CD14-positive monocyte (primary cell): ENCODE measurements at regions not wholly inside any gene's neighbourhood (a gene's known extent, or its start where the extent isn't known, plus 50 kb on each side); places are given as distances from the start of the nearest gene placed in this dataset.

ENCODE experiments used
- DNase-seq, 3 donors: peaks; one replicate each; pipeline ENCODE4 v3.0.0-alpha.2; 2011 to 2022
- H2AFZ ChIP-seq: 2 replicates; pipeline ENCODE4 v1.6.0; 2012; ENCODE audit warnings: mild to moderate bottlenecking, low read depth, low read length, inconsistent platforms; ENCODE audit not compliant: insufficient read depth, poor library complexity, severe bottlenecking
- H3K27ac ChIP-seq, 2 donors: 1 replicate in 1 of 2; 2 replicates in 1 of 2; pipeline ENCODE4 v1.5.1; 2012 to 2013; ENCODE audit warnings: low read length in 2 of 2, control low read depth in 1 of 2, inconsistent platforms in 1 of 2, low read depth in 1 of 2, mild to moderate bottlenecking in 1 of 2
- H3K27me3 ChIP-seq, 2 donors: one replicate each; pipeline versions ENCODE4 v1.6.0 to v1.6.1; 2011 to 2013; ENCODE audit warnings: low read length in 2 of 2; ENCODE audit not compliant: control insufficient read depth in 2 of 2, insufficient read depth in 2 of 2
- H3K36me3 ChIP-seq, 2 donors: replicated peaks in 1 of 2; 1 replicate in 1 of 2; 2 replicates in 1 of 2; pipeline versions ENCODE4 v1.5.1 to v1.6.1; 2012 to 2013; ENCODE audit warnings: low read length in 2 of 2, control low read depth in 1 of 2, inconsistent platforms in 1 of 2, mild to moderate bottlenecking in 1 of 2; ENCODE audit not compliant: insufficient read depth in 2 of 2, control insufficient read depth in 1 of 2
- H3K4me1 ChIP-seq, 2 donors: 1 replicate in 1 of 2; 2 replicates in 1 of 2; pipeline versions ENCODE4 v1.5.1 to v1.6.1; 2012 to 2013; ENCODE audit warnings: low read length in 2 of 2, control low read depth in 1 of 2, inconsistent platforms in 1 of 2, mild to moderate bottlenecking in 1 of 2, moderate library complexity in 1 of 2; ENCODE audit not compliant: insufficient read depth in 2 of 2, control insufficient read depth in 1 of 2
- H3K4me2 ChIP-seq: replicated peaks from 2 replicates; pipeline ENCODE3; 2012; ENCODE audit warnings: low read length, moderate library complexity, mild to moderate bottlenecking; ENCODE audit not compliant: poor library complexity, severe bottlenecking; ENCODE audit errors: extremely low read depth
- H3K4me3 ChIP-seq, 3 experiments: fragments of 200-600 bp in 1 of 3; sonication (generic) in 1 of 3; replicated peaks in 1 of 3; 1 replicate in 2 of 3; 2 replicates in 1 of 3; pipeline ENCODE4 v1.5.1; 2011 to 2013; ENCODE audit warnings: low read length in 3 of 3, mild to moderate bottlenecking in 3 of 3, control low read depth in 2 of 3, low read depth in 2 of 3, inconsistent platforms in 1 of 3, moderate library complexity in 1 of 3
- H3K79me2 ChIP-seq: 2 replicates; pipeline ENCODE4 v1.6.0; 2012; ENCODE audit warnings: mild to moderate bottlenecking, control low read depth, inconsistent platforms, low read length, moderate library complexity; ENCODE audit not compliant: insufficient read depth
- H3K9ac ChIP-seq: 2 replicates; pipeline ENCODE4 v1.6.0; 2017; ENCODE audit warnings: low read length, mild to moderate bottlenecking; ENCODE audit not compliant: insufficient read depth, poor library complexity, severe bottlenecking
- H3K9me3 ChIP-seq, 2 donors: replicated peaks in 1 of 2; 1 replicate in 1 of 2; 2 replicates in 1 of 2; pipeline versions ENCODE4 v1.5.1 to v1.6.1; 2012 to 2013; ENCODE audit warnings: low read length in 2 of 2, control low read depth in 1 of 2; ENCODE audit not compliant: control insufficient read depth in 1 of 2, insufficient read depth in 1 of 2
- H4K20me1 ChIP-seq: 2 replicates; pipeline ENCODE4 v1.6.0; 2012; ENCODE audit warnings: mild to moderate bottlenecking, low read length, control low read depth, moderate library complexity; ENCODE audit not compliant: insufficient read depth
- H3K27ac Mint-ChIP-seq, 7 donors: one replicate each; pipeline ENCODE4 v1.8.0; 2020; ENCODE audit warnings: mild to moderate bottlenecking in 7 of 7, mixed read lengths in 7 of 7, moderate library complexity in 6 of 7, inconsistent platforms in 2 of 7
- H3K27me3 Mint-ChIP-seq, 3 donors: one replicate each; pipeline ENCODE4 v1.8.0; 2021 to 2022; ENCODE audit warnings: low read depth in 3 of 3, mild to moderate bottlenecking in 3 of 3, mixed read lengths in 3 of 3, moderate library complexity in 3 of 3, inconsistent platforms in 1 of 3
- H3K36me3 Mint-ChIP-seq, 2 donors: one replicate each; pipeline ENCODE4 v1.8.0; 2020; ENCODE audit warnings: mixed read lengths in 2 of 2, inconsistent platforms in 1 of 2, mild to moderate bottlenecking in 1 of 2
- H3K4me1 Mint-ChIP-seq: one replicate; pipeline ENCODE4 v1.8.0; 2020; ENCODE audit warnings: mild to moderate bottlenecking, mixed read lengths
- H3K4me3 Mint-ChIP-seq, 2 donors: one replicate each; pipeline ENCODE4 v1.8.0; 2020; ENCODE audit warnings: mild to moderate bottlenecking in 2 of 2, mixed read lengths in 2 of 2, moderate library complexity in 1 of 2
- H3K9me3 Mint-ChIP-seq, 7 donors: one replicate each; pipeline ENCODE4 v1.8.0; 2020 to 2022; ENCODE audit warnings: mixed read lengths in 7 of 7, mild to moderate bottlenecking in 6 of 7, moderate library complexity in 6 of 7, inconsistent platforms in 2 of 7
- WGBS: methylation state at CpG from one replicate; pipeline ENCODE4 v1.1.5; 2013; ENCODE audit warnings: missing lambda C conversion rate; ENCODE audit not compliant: insufficient coverage; 5-methylcytosine and 5-hydroxymethylcytosine counted together
- intact Hi-C, 2 donors: fragments of 100-400 bp; cut with micrococcal nuclease; formaldehyde crosslinking; loops; one replicate each; pipeline versions ENCODE4 v1.15.0 to v1.15.1; 2023
- TF ChIP-seq, protein P1 (sequence below): fragments of 200-600 bp; IDR thresholded peaks from one replicate; pipeline ENCODE4 v1.8.0; 2022; ENCODE audit warnings: antibody characterized with exemption, mild to moderate bottlenecking

DNA sequence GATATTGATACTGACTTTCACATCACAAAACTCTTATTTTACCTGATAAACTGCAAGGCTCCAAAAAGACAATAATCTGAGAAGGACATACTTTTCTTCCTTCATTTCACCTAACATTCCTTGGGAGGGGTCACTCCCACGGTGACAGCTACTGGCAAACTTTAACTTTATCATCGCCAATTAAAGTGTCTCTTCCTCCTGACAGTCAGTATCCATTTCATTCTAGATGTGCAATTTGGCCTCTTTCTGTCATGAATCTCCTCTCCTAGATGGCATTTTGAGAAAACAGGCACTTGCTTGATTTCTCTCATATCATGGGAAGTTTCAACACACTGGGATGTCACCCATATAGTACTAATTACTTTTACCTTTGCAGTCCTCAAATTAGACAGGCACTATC, 413.5 kb upstream of the CCNG1 start:
- Histone ChIP-seq H3K9me3 (peaks cover 3 to 12% of the 10 kb centered on the region in 2 donors), H3K4me1 (no peaks in the 10 kb centered on the region), H3K4me3 (no peak overlapping the region), H2AFZ (no peak overlapping the region), H3K4me2 (no peak overlapping the region), H3K27ac (no peak overlapping the region), H3K36me3 (no peaks in the 10 kb centered on the region), H3K79me2 (no peaks in the 10 kb centered on the region), H3K9ac (no peak overlapping the region), H3K27me3 (no peaks in the 10 kb centered on the region), H4K20me1 (no peaks in the 10 kb centered on the region)
- DNase-seq, result no peak
- Mint-ChIP-seq H3K27me3 (peaks cover 0 to 3% (median 0%) of the 10 kb centered on the region in 3 donors), H3K9me3 (peaks cover 0 to 7% (median 3%) of the 10 kb centered on the region in 7 donors), H3K27ac (no peak overlapping the region), H3K4me3 (no peak overlapping the region), H3K4me1 (no peaks in the 10 kb centered on the region), H3K36me3 (no peaks in the 10 kb centered on the region)
- WGBS, result 75% methylated on average over 2 of the region's 2 CpGs
- TF ChIP-seq, protein P1, sequence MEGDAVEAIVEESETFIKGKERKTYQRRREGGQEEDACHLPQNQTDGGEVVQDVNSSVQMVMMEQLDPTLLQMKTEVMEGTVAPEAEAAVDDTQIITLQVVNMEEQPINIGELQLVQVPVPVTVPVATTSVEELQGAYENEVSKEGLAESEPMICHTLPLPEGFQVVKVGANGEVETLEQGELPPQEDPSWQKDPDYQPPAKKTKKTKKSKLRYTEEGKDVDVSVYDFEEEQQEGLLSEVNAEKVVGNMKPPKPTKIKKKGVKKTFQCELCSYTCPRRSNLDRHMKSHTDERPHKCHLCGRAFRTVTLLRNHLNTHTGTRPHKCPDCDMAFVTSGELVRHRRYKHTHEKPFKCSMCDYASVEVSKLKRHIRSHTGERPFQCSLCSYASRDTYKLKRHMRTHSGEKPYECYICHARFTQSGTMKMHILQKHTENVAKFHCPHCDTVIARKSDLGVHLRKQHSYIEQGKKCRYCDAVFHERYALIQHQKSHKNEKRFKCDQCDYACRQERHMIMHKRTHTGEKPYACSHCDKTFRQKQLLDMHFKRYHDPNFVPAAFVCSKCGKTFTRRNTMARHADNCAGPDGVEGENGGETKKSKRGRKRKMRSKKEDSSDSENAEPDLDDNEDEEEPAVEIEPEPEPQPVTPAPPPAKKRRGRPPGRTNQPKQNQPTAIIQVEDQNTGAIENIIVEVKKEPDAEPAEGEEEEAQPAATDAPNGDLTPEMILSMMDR, result no peak
- intact Hi-C loops, result no loop called here

DNA sequence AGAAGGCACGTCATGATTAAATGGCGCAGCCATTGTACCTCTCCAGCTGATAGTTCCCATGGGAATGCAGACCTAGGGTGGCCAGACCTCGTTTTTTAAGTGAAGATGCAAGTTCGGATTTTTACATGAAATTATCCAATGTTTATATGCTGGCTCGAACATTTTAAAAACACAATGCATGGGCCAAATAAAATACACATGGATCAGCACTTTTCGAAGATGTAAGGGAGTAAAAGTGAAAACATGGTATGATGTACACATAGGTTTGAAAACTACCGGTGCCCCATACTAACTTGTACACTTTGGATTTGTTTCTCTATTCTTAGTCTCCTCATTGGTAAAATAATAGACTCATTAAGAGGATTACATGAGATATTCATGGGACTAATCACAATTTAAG, 412.5 kb upstream of the CCNG1 start:
- DNase-seq, result no peak
- H3K36me3 Mint-ChIP-seq, result no peaks in the 10 kb centered on the region
- no peak overlapping the region for H3K27ac ChIP-seq
- TF ChIP-seq, protein P1, result no peak
- intact Hi-C loops, result no loop called here
- no peak overlapping the region for H2AFZ ChIP-seq
- H3K4me3 ChIP-seq, result no peak overlapping the region
- peaks cover 3 to 12% of the 10 kb centered on the region in 2 donors for H3K9me3 ChIP-seq
- H3K4me3 Mint-ChIP-seq, result no peak overlapping the region
- H3K27me3 Mint-ChIP-seq, result peaks cover 0 to 3% (median 0%) of the 10 kb centered on the region in 3 donors
- H3K36me3 ChIP-seq, result no peaks in the 10 kb centered on the region
- peaks cover 0 to 7% (median 3%) of the 10 kb centered on the region in 7 donors for H3K9me3 Mint-ChIP-seq
- H3K4me2 ChIP-seq, result no peak overlapping the region
- no peaks in the 10 kb centered on the region for H3K27me3 ChIP-seq
- H3K79me2 ChIP-seq, result no peaks in the 10 kb centered on the region
- no peaks in the 10 kb centered on the region for H4K20me1 ChIP-seq
- no peak overlapping the region for H3K27ac Mint-ChIP-seq
- no peaks in the 10 kb centered on the region for H3K4me1 Mint-ChIP-seq
- no peaks in the 10 kb centered on the region for H3K4me1 ChIP-seq
- no peak overlapping the region for H3K9ac ChIP-seq
- WGBS, result 83% methylated on average over 2 of the region's 7 CpGs
